ENCODE measurements at regions not wholly inside any gene's neighbourhood (a gene's known extent, or its start where the extent isn't known, plus 50 kb on each side); places are given as distances from the start of the nearest gene placed in this dataset.

DNA sequence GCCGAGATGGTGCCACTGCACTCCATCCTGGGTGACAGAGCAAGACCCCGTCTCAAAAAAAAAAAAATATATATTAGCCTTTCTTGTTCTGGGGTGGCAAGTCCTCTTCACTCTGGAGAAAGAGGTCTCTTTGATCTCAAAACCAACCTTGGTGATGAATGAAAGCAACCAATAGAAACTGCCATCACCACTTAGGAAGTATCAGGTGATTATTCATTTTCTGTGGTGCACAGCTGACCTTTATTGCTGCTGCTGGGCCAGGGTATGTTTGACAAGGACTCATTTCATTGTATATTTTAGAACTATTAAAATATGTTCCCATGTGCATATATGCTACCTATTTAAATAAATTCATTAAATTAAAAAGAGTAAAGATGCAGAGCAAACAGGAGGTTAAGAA lies 76.0 kb upstream of the KIT start:
- no peaks in the 10 kb centered on the region for H3K9me3 ChIP-seq (ENCODE audit: low read length)
- no peaks in the 10 kb centered on the region for H3K4me1 ChIP-seq (ENCODE audit: insufficient read depth, low read length)
- no peak overlapping the region for H3K9ac ChIP-seq (ENCODE audit: insufficient read depth, low read depth, low read length)
- intact Hi-C loops (cut with micrococcal nuclease; ENCODE audit: unreplicated experiment) (no loop called here), in situ Hi-C loops (cut with HindIII; ENCODE audit: extremely low pct_ligation_motif_present, low pct_unique_long_range_greater_than_20kb) (no loop called here)
- no peaks in the 10 kb centered on the region for H4K20me1 ChIP-seq (ENCODE audit: insufficient read depth, low read length)
- 18% methylated on average over 2 of the region's 2 CpGs for WGBS (ENCODE audit: low lambda C conversion rate)
- H2AFZ ChIP-seq (ENCODE audit: low read length) = no peak overlapping the region
- TF ChIP-seq, protein P1, sequence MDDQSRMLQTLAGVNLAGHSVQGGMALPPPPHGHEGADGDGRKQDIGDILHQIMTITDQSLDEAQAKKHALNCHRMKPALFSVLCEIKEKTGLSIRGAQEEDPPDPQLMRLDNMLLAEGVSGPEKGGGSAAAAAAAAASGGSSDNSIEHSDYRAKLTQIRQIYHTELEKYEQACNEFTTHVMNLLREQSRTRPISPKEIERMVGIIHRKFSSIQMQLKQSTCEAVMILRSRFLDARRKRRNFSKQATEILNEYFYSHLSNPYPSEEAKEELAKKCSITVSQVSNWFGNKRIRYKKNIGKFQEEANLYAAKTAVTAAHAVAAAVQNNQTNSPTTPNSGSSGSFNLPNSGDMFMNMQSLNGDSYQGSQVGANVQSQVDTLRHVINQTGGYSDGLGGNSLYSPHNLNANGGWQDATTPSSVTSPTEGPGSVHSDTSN (CRISPR knock-in tag; IDR thresholded peaks at IDR 0.05; ENCODE audit: borderline replicate concordance) = no peak
- TF ChIP-seq MIER3 (CRISPR knock-in tag; IDR thresholded peaks at IDR 0.05; ENCODE audit: borderline replicate concordance) (no peak), NR3C1 (CRISPR knock-in tag; IDR thresholded peaks at IDR 0.05) (no peak), MTA3 (CRISPR knock-in tag; IDR thresholded peaks at IDR 0.05) (no peak), ZNF333 (CRISPR knock-in tag; IDR thresholded peaks at IDR 0.05; ENCODE audit: borderline replicate concordance) (no peak)
- CTCF ChIA-PET (ENCODE audit: low intra/inter-chr PET ratio, low total read pairs) = no interaction called here
- no peak for ATAC-seq
- no TSS peak for BruUV-seq (replicated peaks)
- no peak overlapping the region for H3K27ac ChIP-seq (ENCODE audit: extremely low read length, insufficient read depth, low read length)
- no peak overlapping the region for H3K4me2 ChIP-seq (ENCODE audit: low read depth, low read length)
- peaks cover 0 to 6% of the 10 kb centered on the region in 2 experiments; a peak in 1 of 5 replicates for H3K27me3 ChIP-seq (ENCODE audit: control insufficient read depth in 1 of 2, insufficient read depth in 2 of 2, low read length in 2 of 2)
- no peak for FAIRE-seq
- H3K4me3 ChIP-seq (replicated peaks in 1 of 3; ENCODE audit: insufficient read depth in 1 of 3, low read depth in 2 of 3, low read length in 3 of 3) = no peak overlapping the region
- POLR2A ChIA-PET = no interaction called here
- DNase-seq (ENCODE audit: low spot score) = no peak
- H3K36me3 ChIP-seq (replicated peaks in 1 of 2; ENCODE audit: control insufficient read depth in 1 of 2, insufficient read depth in 2 of 2, low read length in 2 of 2) = no peaks in the 10 kb centered on the region
- H3K79me2 ChIP-seq (ENCODE audit: insufficient read depth, low read length) = no peaks in the 10 kb centered on the region

DNA sequence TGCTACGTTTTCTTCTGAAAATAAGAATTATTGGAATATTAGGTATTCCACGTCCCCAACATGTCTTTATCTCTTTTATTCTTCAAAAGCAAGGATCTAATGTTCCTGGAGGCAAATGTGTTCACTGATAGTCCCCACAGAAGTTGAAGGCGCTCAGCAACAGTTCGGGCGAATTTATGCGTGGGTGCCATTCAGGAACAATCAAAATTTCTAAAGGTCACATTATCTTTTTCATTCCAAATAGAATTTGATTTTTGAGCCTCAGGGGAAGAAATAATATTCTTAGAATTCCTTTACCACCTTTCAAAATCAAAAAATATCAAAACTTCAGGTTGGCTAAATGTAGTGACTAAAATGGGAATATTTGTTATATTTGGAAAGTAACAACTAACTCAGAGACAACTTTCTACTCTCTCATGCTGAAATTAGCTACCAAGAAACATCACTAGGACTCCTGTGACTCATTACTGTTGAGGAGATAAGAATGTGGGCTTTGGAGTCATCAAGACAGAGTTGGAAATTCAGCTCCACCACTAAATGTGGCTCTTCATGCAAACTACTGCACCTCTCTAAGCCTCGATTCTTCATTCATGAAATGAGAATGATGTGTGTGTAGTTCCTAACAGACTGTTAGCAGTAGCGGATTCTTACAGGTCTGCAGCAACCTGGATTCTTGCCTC lies 72.3 kb upstream of the KIT start:
- Histone ChIP-seq H3K36me3 (replicated peaks in 1 of 2; ENCODE audit: control insufficient read depth in 1 of 2, insufficient read depth in 2 of 2, low read length in 2 of 2) (no peaks in the 10 kb centered on the region), H3K79me2 (ENCODE audit: insufficient read depth, low read length) (no peaks in the 10 kb centered on the region), H3K9me3 (ENCODE audit: low read length) (no peaks in the 10 kb centered on the region), H3K4me3 (replicated peaks in 1 of 3; ENCODE audit: insufficient read depth in 1 of 3, low read depth in 2 of 3, low read length in 3 of 3) (no peak overlapping the region), H3K4me1 (ENCODE audit: insufficient read depth, low read length) (no peaks in the 10 kb centered on the region), H2AFZ (ENCODE audit: low read length) (no peak overlapping the region), H3K9ac (ENCODE audit: insufficient read depth, low read depth, low read length) (no peak overlapping the region), H3K27ac (ENCODE audit: extremely low read length, insufficient read depth, low read length) (no peak overlapping the region), H4K20me1 (ENCODE audit: insufficient read depth, low read length) (no peaks in the 10 kb centered on the region), H3K4me2 (ENCODE audit: low read depth, low read length) (no peak overlapping the region), H3K27me3 (ENCODE audit: control insufficient read depth in 1 of 2, insufficient read depth in 2 of 2, low read length in 2 of 2) (peaks cover 0 to 6% of the 10 kb centered on the region in 2 experiments; a peak in 1 of 5 replicates)
- intact Hi-C loops (cut with micrococcal nuclease; ENCODE audit: unreplicated experiment) (no loop called here), in situ Hi-C loops (cut with HindIII; ENCODE audit: extremely low pct_ligation_motif_present, low pct_unique_long_range_greater_than_20kb) (no loop called here)
- no peak for DNase-seq (ENCODE audit: low spot score)
- CTCF ChIA-PET (ENCODE audit: low intra/inter-chr PET ratio, low total read pairs) = no interaction called here
- TF ChIP-seq, protein P2, sequence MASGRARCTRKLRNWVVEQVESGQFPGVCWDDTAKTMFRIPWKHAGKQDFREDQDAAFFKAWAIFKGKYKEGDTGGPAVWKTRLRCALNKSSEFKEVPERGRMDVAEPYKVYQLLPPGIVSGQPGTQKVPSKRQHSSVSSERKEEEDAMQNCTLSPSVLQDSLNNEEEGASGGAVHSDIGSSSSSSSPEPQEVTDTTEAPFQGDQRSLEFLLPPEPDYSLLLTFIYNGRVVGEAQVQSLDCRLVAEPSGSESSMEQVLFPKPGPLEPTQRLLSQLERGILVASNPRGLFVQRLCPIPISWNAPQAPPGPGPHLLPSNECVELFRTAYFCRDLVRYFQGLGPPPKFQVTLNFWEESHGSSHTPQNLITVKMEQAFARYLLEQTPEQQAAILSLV (CRISPR knock-in tag; IDR thresholded peaks at IDR 0.05; ENCODE audit: borderline replicate concordance) = no peak
- TF ChIP-seq, protein P3, sequence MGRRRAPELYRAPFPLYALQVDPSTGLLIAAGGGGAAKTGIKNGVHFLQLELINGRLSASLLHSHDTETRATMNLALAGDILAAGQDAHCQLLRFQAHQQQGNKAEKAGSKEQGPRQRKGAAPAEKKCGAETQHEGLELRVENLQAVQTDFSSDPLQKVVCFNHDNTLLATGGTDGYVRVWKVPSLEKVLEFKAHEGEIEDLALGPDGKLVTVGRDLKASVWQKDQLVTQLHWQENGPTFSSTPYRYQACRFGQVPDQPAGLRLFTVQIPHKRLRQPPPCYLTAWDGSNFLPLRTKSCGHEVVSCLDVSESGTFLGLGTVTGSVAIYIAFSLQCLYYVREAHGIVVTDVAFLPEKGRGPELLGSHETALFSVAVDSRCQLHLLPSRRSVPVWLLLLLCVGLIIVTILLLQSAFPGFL (CRISPR knock-in tag; IDR thresholded peaks at IDR 0.05) = no peak
- TF ChIP-seq GATAD2A (CRISPR knock-in tag; IDR thresholded peaks at IDR 0.05) = no peak
- TF ChIP-seq PHB2 (IDR thresholded peaks at IDR 0.05; ENCODE audit: partially characterized antibody) = no peak
- no TSS peak for BruUV-seq (replicated peaks)
- POLR2A ChIA-PET = no interaction called here
- ATAC-seq = no peak
- no peak for FAIRE-seq
- WGBS (ENCODE audit: low lambda C conversion rate) = 25% methylated on average over 8 of the region's 8 CpGs
